GM19438 (cell line): ENCODE measurements at regions not wholly inside any gene's neighbourhood (a gene's known extent, or its start where the extent isn't known, plus 50 kb on each side); places are given as distances from the start of the nearest gene placed in this dataset.

Experiments
- ATAC-seq: cut with Tn5 transposase; IDR thresholded peaks from one replicate; pipeline ENCODE4 v1.9.1; 2021; ENCODE audit warnings: low read depth; ENCODE audit not compliant: unreplicated experiment

- no peak for ATAC-seq
Observed at GRCh38 chr2:150916467-150917396, 344.9 kb downstream of the RBM43 start.

- ATAC-seq: no peak
Observed at GRCh38 chr2:150911766-150912280, 349.8 kb downstream of the RBM43 start.

GRCh38 chr2:150909613-150910012, 352.1 kb downstream of the RBM43 start:
- ATAC-seq: no peak

GRCh38 chr2:150909090-150909489, 352.6 kb downstream of the RBM43 start:
- no peak for ATAC-seq

GRCh38 chr2:150907466-150907865, 354.2 kb downstream of the RBM43 start:
- ATAC-seq: no peak

- no peak for ATAC-seq
Observed at GRCh38 chr2:150903461-150903860, 358.2 kb downstream of the RBM43 start.

- ATAC-seq: no peak
Observed at GRCh38 chr2:150903055-150903454, 358.6 kb downstream of the RBM43 start.

DNA sequence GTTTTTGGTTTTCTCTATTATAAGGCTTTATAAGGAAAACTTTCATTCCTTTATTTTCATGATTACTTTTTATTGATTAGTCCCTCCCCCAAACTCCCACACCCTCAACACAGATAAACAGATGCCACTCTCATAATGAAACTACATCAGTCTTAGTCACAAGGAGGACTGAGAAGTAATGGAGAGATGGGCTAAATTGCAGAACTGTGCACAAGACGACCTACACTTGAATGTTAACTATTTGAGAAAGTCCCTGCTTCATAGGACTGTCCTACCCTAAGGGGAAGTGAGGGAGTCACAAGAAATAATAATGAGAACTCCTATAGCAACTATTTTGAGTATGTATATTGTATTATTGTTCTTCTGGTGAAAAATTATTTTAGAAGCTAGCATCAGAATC, 360.8 kb downstream of the RBM43 start:
- no peak for ATAC-seq

- ATAC-seq: no peak
Observed at GRCh38 chr2:150895968-150896367, 365.7 kb downstream of the RBM43 start.

DNA sequence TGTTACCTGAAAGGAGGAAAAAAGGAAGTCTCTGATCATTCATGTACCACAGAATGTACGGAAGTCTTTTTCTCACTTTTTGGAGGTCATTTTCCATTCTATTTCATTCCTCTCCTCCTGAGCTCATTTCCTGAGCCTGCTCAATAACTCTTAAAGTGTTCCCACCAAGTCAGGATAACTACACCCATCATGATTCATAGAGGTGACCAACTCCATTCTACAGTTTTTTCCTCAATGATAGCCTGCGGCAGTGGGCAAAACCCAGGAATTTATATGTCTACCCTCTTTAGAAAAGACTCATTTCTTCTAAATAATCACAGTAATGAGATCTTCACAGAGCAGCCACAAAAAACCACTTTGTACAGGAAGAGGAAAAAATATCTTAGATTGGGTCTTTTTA, 372.5 kb downstream of the RBM43 start:
- no peak for ATAC-seq

DNA sequence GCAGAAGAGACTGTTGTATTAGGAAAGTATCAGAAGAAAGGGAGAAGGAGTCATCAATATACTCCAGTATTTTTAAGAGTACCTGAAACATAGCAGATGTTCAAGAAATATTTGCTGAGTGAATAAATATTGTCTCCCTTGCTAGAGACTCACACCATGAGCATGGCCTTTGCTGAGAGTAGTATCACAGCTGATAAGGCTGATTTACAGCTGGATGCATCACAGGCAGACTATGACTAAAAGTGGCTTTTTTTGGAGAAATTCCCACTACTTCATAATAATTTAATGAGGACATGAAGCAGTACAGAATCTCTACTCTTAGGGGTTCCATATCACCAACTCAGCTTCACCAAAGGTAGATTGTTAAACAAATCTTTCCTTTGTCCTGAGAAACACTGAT, 373.3 kb downstream of the RBM43 start:
- no peak for ATAC-seq

DNA sequence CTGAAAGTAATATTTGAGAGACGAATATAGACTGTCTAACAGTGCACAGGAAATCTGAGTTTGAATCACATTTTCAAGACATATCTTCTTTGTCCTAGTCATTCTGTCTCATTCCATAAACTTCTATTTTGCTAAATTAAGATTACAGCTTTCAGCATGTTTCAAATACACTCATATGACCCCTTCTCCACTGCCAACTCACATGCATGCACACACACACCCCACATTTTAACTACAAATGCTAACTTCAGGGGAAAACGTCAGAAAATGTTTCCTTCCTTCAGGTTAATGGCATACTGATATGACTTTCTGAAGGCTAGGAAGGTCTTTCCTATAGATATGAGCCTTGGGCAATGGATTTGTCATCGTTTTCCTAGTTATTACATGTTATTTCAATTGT, 373.7 kb downstream of the RBM43 start:
- ATAC-seq: no peak

GRCh38 chr2:150885774-150886386, 375.8 kb downstream of the RBM43 start:
- no peak for ATAC-seq

DNA sequence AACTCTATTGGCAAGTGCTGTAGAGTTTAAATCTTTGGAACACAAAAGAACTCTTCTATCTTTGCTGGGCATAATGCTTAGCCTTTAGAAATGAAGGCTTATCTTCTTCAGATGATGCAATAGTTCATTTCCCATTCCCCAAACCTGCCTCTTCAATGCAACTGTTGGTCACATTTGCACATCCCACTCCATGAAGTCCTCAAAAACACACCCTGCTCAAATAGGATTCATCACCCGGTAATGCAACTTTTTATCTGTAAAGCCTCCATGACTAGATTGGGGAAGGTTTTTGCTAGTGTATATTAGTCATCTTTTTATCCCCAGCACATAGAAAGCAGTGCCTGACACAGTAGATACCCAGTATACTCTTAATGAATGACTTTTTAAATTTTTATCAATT, 376.4 kb downstream of the RBM43 start:
- ATAC-seq: no peak

DNA sequence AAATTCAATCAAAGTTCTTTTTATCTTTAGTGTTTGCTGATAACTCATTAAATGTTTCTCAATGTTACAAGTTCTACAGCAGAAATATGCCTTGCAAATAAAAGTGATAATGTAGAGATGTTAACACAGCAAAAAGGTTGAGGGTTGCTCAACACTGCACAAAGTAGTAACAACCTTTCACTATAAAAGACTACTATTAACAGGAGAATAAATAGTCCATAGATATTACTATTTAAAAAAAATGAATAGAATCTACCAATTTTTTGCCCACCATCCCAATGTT, 378.1 kb downstream of the RBM43 start:
- no peak for ATAC-seq

DNA sequence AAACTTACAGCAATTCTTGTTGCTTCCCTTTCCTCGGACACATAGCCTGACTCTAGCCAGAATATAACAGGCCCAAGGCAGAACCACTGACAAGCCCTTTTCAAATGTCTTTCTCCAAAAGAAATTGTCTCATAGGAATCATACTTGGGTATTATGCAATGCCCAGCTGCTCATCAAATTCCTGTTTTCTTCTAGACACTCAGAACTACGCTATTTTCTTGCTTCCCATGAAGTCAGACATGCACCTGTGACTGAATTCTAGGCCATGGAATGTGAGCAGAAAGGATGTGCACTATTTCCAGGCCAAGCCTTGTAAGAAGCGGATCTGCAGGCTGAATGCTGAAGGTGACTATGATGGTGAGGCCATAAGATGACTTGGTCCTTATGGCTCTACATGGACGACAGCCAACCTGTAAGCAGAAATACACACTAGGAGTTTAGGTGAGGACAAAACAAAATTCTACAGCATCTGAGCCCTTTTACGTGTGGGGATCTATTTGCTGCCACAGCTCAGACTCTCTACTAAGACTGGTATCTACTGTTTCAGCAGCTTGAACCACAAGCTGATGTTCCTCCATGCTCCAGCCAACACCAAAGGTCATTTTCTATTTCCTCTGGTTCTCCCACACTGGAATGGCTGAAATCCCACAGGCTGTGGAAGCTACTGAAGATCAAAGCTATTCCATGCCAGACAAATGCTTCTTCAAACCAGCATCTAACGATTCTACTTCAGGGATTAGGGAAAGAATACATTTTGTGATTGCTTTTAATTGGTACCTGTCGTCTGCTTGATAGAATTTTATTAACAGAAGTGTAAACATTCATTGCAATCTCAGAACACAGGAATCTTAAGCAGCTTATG, 378.7 kb downstream of the RBM43 start:
- ATAC-seq: no peak

DNA sequence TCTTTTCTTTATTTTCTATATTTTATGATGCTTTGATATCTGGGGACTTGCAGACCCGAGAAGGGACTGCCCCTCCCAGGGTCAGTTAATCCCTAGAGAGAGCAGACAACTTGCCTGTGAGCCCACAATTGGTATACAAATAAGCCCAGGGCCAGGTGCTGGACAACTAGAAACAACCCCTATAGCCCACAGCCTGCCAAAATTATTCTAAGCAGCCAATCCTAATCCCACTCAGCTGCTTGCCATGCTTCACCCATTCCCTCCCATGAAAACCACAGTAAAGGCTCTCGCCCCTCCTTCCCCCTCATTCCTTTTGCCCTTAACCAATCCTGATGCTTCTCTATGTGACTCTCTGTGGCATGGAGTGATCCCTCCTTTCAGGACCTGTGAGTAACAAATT, 380.7 kb downstream of the RBM43 start:
- no peak for ATAC-seq

GRCh38 chr2:150878356-150878755, 383.3 kb downstream of the RBM43 start:
- no peak for ATAC-seq

DNA sequence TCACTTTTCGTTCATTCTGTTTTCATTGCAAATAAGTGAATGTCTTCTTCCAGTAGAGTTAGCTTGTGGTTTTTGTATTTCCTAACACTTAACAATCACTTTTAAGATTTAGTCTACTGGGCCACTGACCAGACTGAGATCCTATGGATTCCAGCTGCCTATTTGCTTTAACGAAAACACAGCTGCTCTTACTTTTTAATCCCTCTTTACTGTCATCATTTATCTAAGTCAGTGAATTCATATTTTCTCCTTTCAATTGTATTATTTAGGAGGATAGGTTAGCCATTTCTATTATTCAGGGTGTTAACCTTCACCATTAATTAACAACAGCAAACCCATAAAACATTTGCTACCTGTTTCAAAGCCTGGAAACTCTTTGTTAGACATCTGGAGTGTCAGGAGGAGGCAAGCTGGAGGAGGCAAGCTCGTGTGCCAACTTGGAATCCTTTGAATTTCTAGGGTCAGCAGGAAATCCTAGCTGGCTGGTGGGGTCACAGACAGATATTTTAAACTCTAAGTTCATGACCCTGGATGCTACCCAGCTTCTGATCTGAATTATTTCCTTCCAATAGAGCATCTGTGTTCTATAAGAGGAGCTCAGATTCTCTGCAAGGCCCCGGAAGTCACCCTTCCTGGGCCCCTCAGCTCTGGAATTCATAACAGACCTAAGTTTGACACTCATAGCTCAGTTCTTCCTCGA, 385.3 kb downstream of the RBM43 start:
- no peak for ATAC-seq

GRCh38 chr2:150873396-150873772, 385.9 kb upstream of the RND3 start:
- ATAC-seq: no peak
